ENCODE measurements at regions not wholly inside any gene's neighbourhood (a gene's known extent, or its start where the extent isn't known, plus 50 kb on each side); places are given as distances from the start of the nearest gene placed in this dataset.
A peak's percentile ranks its signal among the peaks of the same experiment; 100 is the strongest.

- H3K4me3 ChIP-seq (ENCODE audit: low read length): no peak overlapping the region
- H3K27ac ChIP-seq (ENCODE audit: low read length): no peak overlapping the region
- H3K27me3 ChIP-seq (ENCODE audit: control insufficient read depth, insufficient read depth, low read length): no peaks in the 10 kb centered on the region
- no peaks in the 10 kb centered on the region for H3K9me3 ChIP-seq (ENCODE audit: control insufficient read depth, low read depth, low read length)
- H3K36me3 ChIP-seq (ENCODE audit: control insufficient read depth, low read depth, low read length): no peaks in the 10 kb centered on the region
- H3K9ac ChIP-seq (ENCODE audit: low read length): no peak overlapping the region
- H3K4me1 ChIP-seq (ENCODE audit: control insufficient read depth, low read depth, low read length): no peaks in the 10 kb centered on the region
These were observed 1079.1 kb downstream of the ADGRL2 start for GRCh38 chr1:82879701-82880305.

GRCh38 chr1:82875170-82875569 is 1074.4 kb downstream of the ADGRL2 start:
- Histone ChIP-seq H3K4me1 (ENCODE audit: control insufficient read depth, low read depth, low read length) (no peaks in the 10 kb centered on the region), H3K9ac (ENCODE audit: low read length) (no peak overlapping the region), H3K36me3 (ENCODE audit: control insufficient read depth, low read depth, low read length) (no peaks in the 10 kb centered on the region), H3K27ac (ENCODE audit: low read length) (no peak overlapping the region), H3K27me3 (ENCODE audit: control insufficient read depth, insufficient read depth, low read length) (no peaks in the 10 kb centered on the region), H3K9me3 (ENCODE audit: control insufficient read depth, low read depth, low read length) (no peaks in the 10 kb centered on the region), H3K4me3 (ENCODE audit: low read length) (no peak overlapping the region)

DNA sequence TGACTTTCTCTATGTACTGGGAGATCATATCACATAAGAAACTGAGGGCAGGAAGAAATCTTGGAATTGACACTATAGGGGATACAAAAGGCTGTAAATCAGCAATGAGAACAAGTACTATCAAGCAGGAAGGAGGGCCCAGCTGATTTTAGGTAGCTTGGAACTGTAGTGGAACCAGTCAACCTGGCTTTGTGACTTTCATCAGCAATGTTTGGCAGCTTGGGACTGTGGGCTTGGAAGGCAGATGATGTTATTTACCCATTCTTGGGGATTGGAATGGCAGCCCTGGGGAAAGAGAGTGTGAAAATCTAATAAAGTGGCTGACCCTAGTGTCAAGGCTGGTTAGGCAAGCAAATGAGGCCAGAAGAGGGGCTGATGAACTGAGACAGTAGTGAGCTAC is 1073.3 kb downstream of the ADGRL2 start:
- H3K9ac ChIP-seq (ENCODE audit: low read length): no peak overlapping the region
- H3K9me3 ChIP-seq (ENCODE audit: control insufficient read depth, low read depth, low read length): no peaks in the 10 kb centered on the region
- no peak overlapping the region for H3K4me3 ChIP-seq (ENCODE audit: low read length)
- no peak overlapping the region for H3K27ac ChIP-seq (ENCODE audit: low read length)
- no peaks in the 10 kb centered on the region for H3K27me3 ChIP-seq (ENCODE audit: control insufficient read depth, insufficient read depth, low read length)
- H3K4me1 ChIP-seq (ENCODE audit: control insufficient read depth, low read depth, low read length): no peaks in the 10 kb centered on the region
- H3K36me3 ChIP-seq (ENCODE audit: control insufficient read depth, low read depth, low read length): no peaks in the 10 kb centered on the region

DNA sequence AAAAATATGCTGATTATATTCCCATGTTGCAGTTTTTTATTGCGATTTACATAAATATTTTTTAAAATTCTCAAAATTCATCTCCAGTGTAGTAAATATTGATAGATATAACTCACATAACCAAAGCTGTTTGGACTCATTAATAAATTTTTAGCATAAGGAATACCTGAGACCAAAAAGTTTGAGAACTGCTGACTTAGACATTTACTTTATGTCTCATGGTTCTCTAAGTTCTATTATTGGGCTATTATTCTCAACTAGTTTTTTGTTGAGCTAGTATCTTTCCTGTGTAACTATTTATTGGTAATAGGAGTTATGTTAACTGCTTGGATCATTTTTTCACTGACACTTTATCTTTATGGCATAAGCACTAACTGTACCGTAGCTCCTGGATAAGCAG is 1069.6 kb downstream of the ADGRL2 start:
- no peaks in the 10 kb centered on the region for H3K4me1 ChIP-seq (ENCODE audit: control insufficient read depth, low read depth, low read length)
- H3K9ac ChIP-seq (ENCODE audit: low read length): no peak overlapping the region
- no peak overlapping the region for H3K27ac ChIP-seq (ENCODE audit: low read length)
- no peak overlapping the region for H3K4me3 ChIP-seq (ENCODE audit: low read length)
- no peaks in the 10 kb centered on the region for H3K36me3 ChIP-seq (ENCODE audit: control insufficient read depth, low read depth, low read length)
- H3K27me3 ChIP-seq (ENCODE audit: control insufficient read depth, insufficient read depth, low read length): no peaks in the 10 kb centered on the region
- H3K9me3 ChIP-seq (ENCODE audit: control insufficient read depth, low read depth, low read length): no peaks in the 10 kb centered on the region

GRCh38 chr1:82867781-82868180 is 1067.0 kb downstream of the ADGRL2 start:
- no peaks in the 10 kb centered on the region for H3K36me3 ChIP-seq (ENCODE audit: control insufficient read depth, low read depth, low read length)
- no peak overlapping the region for H3K27ac ChIP-seq (ENCODE audit: low read length)
- H3K4me3 ChIP-seq (ENCODE audit: low read length): no peak overlapping the region
- no peaks in the 10 kb centered on the region for H3K4me1 ChIP-seq (ENCODE audit: control insufficient read depth, low read depth, low read length)
- no peak overlapping the region for H3K9ac ChIP-seq (ENCODE audit: low read length)
- no peaks in the 10 kb centered on the region for H3K27me3 ChIP-seq (ENCODE audit: control insufficient read depth, insufficient read depth, low read length)
- no peaks in the 10 kb centered on the region for H3K9me3 ChIP-seq (ENCODE audit: control insufficient read depth, low read depth, low read length)

GRCh38 chr1:82861749-82862148 is 1061.0 kb downstream of the ADGRL2 start:
- Histone ChIP-seq H3K27ac (ENCODE audit: low read length) (no peak overlapping the region), H3K27me3 (ENCODE audit: control insufficient read depth, insufficient read depth, low read length) (no peaks in the 10 kb centered on the region), H3K4me1 (ENCODE audit: control insufficient read depth, low read depth, low read length) (no peaks in the 10 kb centered on the region), H3K9me3 (ENCODE audit: control insufficient read depth, low read depth, low read length) (no peaks in the 10 kb centered on the region), H3K4me3 (ENCODE audit: low read length) (no peak overlapping the region), H3K9ac (ENCODE audit: low read length) (no peak overlapping the region), H3K36me3 (ENCODE audit: control insufficient read depth, low read depth, low read length) (no peaks in the 10 kb centered on the region)

GRCh38 chr1:82858031-82858430 is 1057.3 kb downstream of the ADGRL2 start:
- no peak overlapping the region for H3K4me3 ChIP-seq (ENCODE audit: low read length)
- no peaks in the 10 kb centered on the region for H3K36me3 ChIP-seq (ENCODE audit: control insufficient read depth, low read depth, low read length)
- no peak overlapping the region for H3K9ac ChIP-seq (ENCODE audit: low read length)
- H3K27ac ChIP-seq (ENCODE audit: low read length): no peak overlapping the region
- H3K27me3 ChIP-seq (ENCODE audit: control insufficient read depth, insufficient read depth, low read length): no peaks in the 10 kb centered on the region
- no peaks in the 10 kb centered on the region for H3K4me1 ChIP-seq (ENCODE audit: control insufficient read depth, low read depth, low read length)
- H3K9me3 ChIP-seq (ENCODE audit: control insufficient read depth, low read depth, low read length): no peaks in the 10 kb centered on the region

DNA sequence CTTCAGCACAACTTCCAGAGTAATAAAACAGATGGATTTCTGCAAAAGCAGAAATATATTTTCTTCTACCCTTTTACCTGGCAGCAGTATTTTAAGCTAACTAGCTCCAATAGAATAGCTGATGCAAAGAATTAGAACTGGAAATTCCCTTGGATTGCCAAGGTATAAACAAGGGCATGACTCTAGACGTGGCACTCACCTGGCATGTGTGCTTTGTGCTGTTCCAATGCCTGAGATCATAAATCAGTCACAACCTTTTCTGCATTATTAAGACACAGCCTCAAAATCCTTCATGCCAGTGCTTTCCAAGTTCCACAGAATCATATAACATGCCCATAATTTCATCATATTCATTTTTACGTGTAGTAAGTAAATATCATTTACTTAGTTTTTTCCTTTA is 1048.7 kb downstream of the ADGRL2 start:
- H3K27ac ChIP-seq (ENCODE audit: low read length): no peak overlapping the region
- peaks cover 48% of the 10 kb centered on the region for H3K4me1 ChIP-seq (ENCODE audit: control insufficient read depth, low read depth, low read length)
- H3K9ac ChIP-seq (ENCODE audit: low read length): no peak overlapping the region
- H3K4me3 ChIP-seq (ENCODE audit: low read length): no peak overlapping the region
- H3K27me3 ChIP-seq (ENCODE audit: control insufficient read depth, insufficient read depth, low read length): no peaks in the 10 kb centered on the region
- no peaks in the 10 kb centered on the region for H3K36me3 ChIP-seq (ENCODE audit: control insufficient read depth, low read depth, low read length)
- no peaks in the 10 kb centered on the region for H3K9me3 ChIP-seq (ENCODE audit: control insufficient read depth, low read depth, low read length)

- H3K27ac ChIP-seq (ENCODE audit: low read length): no peak overlapping the region
- no peak overlapping the region for H3K9ac ChIP-seq (ENCODE audit: low read length)
- peak overlapping the region; percentile 48 for H3K4me3 ChIP-seq (ENCODE audit: low read length)
- H3K9me3 ChIP-seq (ENCODE audit: control insufficient read depth, low read depth, low read length): no peaks in the 10 kb centered on the region
- no peaks in the 10 kb centered on the region for H3K36me3 ChIP-seq (ENCODE audit: control insufficient read depth, low read depth, low read length)
- H3K4me1 ChIP-seq (ENCODE audit: control insufficient read depth, low read depth, low read length): peaks cover 57% of the 10 kb centered on the region
- no peaks in the 10 kb centered on the region for H3K27me3 ChIP-seq (ENCODE audit: control insufficient read depth, insufficient read depth, low read length)
These were observed 1047.3 kb downstream of the ADGRL2 start for GRCh38 chr1:82848043-82848442.

DNA sequence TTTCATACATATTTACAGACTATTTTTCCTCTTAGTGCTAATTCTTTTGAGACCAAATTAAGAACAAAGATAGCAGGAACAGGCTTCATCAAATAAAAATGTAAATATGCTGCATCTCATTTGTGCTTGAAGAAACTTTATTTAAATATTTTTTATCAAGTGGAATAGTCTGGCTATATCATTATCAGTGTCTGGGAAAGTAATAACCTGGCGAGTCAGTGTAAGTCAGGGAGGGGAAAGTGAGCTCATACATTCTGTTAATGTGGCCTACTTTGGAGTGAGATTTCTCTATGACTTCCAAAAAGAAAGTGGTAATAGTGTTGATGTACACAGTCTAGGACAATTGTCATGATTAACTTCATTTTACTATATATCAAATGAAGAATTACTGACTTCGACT is 1045.1 kb downstream of the ADGRL2 start:
- H3K36me3 ChIP-seq (ENCODE audit: control insufficient read depth, low read depth, low read length): no peaks in the 10 kb centered on the region
- H3K27ac ChIP-seq (ENCODE audit: low read length): no peak overlapping the region
- H3K9me3 ChIP-seq (ENCODE audit: control insufficient read depth, low read depth, low read length): no peaks in the 10 kb centered on the region
- H3K4me3 ChIP-seq (ENCODE audit: low read length): peak overlapping the region; percentile 22
- peaks cover 57% of the 10 kb centered on the region for H3K4me1 ChIP-seq (ENCODE audit: control insufficient read depth, low read depth, low read length)
- no peak overlapping the region for H3K9ac ChIP-seq (ENCODE audit: low read length)
- H3K27me3 ChIP-seq (ENCODE audit: control insufficient read depth, insufficient read depth, low read length): no peaks in the 10 kb centered on the region

- H3K27ac ChIP-seq (ENCODE audit: low read length): no peak overlapping the region
- H3K4me1 ChIP-seq (ENCODE audit: control insufficient read depth, low read depth, low read length): peaks cover 57% of the 10 kb centered on the region
- H3K27me3 ChIP-seq (ENCODE audit: control insufficient read depth, insufficient read depth, low read length): no peaks in the 10 kb centered on the region
These were observed 1044.4 kb downstream of the ADGRL2 start for GRCh38 chr1:82844911-82845827.

DNA sequence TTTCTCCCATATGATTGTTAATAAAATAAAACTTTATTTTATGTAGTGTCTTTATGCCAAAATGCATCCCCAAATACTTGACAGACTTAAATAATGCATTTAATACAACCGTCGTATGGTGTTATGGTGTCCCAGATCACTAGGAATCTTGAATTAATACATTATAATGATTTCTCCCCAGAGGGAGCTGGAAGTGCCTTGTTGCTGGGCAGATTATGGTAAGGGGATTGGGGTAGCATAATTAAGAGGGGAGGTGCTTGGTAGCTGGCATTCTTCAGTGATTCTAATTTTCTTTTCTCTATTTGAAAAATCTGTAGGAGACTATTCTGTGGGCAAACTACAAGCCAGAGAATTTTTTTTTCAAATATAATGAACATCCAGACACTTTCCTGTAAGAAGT is 1043.7 kb downstream of the ADGRL2 start:
- Histone ChIP-seq H3K4me3 (ENCODE audit: low read length) (no peak overlapping the region), H3K9me3 (ENCODE audit: control insufficient read depth, low read depth, low read length) (no peaks in the 10 kb centered on the region), H3K36me3 (ENCODE audit: control insufficient read depth, low read depth, low read length) (no peaks in the 10 kb centered on the region), H3K27me3 (ENCODE audit: control insufficient read depth, insufficient read depth, low read length) (no peaks in the 10 kb centered on the region), H3K9ac (ENCODE audit: low read length) (no peak overlapping the region), H3K4me1 (ENCODE audit: control insufficient read depth, low read depth, low read length) (peaks cover 56% of the 10 kb centered on the region), H3K27ac (ENCODE audit: low read length) (no peak overlapping the region)

More at GRCh38 chr1:82844911-82845827, 1044.4 kb downstream of the ADGRL2 start:
- Histone ChIP-seq H3K4me3 (ENCODE audit: low read length) (no peak overlapping the region), H3K36me3 (ENCODE audit: control insufficient read depth, low read depth, low read length) (no peaks in the 10 kb centered on the region), H3K9ac (ENCODE audit: low read length) (no peak overlapping the region), H3K9me3 (ENCODE audit: control insufficient read depth, low read depth, low read length) (no peaks in the 10 kb centered on the region)
